Stimulated activated CD4-positive, alpha-beta T cell treated with anti-CD3 and anti-CD28 coated beads, Interleukin-15, amount 100 ng/mL, for 1 hour (primary cell): ENCODE measurements at regions not wholly inside any gene's neighbourhood (a gene's known extent, or its start where the extent isn't known, plus 50 kb on each side); places are given as distances from the start of the nearest gene placed in this dataset.

Source experiments
- DNase-seq, 2 donors: peaks; one replicate each; pipeline ENCODE4 v3.0.0-alpha.2; 2020; ENCODE audit warnings: low read depth in 1 of 2, low spot score in 1 of 2

DNA sequence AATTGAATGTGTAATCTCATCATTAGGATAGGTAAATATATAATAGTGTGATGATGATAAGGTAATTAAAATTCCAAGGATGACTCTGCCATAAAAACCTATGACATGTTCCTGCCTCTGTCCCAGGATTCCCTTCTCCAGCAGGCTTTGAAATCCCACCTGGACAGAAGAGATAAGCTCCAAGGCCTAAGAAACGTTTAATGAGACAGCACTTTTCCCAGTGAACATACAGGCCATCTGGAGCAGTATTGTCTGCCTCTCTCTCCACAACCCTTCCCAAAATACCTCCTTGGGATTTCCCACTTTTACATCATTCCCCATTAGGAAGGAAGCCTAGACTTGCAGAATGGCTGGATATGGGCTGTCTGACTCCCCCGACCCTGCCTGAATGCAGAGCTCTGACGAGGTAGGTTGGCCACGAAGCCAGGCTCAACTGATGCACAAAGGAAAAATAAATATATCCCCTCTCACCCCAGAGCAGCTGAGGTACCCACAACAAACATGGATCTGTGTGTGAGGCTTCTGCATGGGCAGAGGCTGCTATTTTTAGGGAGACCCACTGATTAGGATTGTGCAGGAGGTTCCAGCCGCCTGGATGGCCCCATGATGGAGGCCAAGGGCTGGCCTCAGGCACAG is 71.0 kb downstream of the TMPRSS5 start:
- DNase-seq = no peak

DNA sequence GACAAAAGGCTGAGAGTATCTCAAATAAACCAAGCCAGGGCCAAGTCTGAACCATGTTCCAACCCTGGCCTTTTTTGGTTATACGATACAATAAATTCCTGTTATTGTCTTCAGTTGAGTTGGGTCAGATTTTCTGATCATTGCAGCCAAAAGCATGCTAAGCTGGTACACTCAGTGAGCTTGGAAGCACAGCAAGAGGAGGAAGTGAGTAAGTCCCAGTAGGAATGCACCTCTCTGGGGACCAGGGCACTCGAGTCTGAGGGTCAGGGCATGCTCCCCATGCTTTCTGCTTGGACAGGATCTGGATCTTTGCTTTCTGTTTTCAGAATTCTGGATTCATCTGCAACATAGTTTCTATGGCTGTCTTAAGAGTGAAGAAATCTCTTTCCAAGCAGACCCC is 73.1 kb downstream of the TMPRSS5 start:
- no peak for DNase-seq

DNA sequence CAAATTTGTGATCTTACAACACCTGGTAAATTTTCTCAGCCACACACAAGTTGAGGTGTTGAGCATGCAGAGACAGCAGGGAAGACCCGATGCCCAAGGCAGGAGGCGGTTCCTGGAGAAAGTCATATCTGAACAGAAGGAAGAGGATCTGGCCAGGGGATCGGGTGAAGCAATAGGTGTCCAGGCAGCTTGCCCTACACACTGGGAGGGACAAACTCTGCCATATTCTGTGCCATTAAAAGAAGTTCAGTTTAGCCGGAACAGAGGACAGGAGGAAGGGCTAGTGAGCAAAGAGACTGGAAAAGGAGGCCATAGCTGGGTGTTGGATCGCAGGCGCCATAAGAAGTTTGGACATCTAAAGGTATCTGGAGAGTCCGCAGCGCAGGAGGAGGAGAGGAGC is 76.5 kb downstream of the TMPRSS5 start:
- no peak for DNase-seq

DNA sequence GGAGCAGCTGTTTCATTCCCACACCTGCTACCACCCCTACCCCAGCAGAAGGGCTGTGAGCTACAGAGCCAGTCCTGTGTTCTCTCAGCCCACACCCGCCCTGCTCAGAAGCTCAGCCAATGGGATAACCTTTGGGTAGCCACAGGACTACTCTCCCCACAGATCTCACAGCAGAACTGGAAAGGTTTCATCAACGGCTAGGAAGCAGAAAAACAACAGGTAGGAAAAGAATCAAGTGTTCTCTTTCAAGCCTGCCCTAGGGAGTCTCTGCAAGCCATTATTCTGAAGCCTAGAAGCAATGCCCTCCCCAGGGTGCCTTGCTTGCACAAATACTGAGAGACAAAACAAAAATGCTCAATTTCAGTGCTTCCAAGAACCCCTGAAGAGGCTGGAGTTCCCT is 77.2 kb downstream of the TMPRSS5 start:
- no peak for DNase-seq

DNA sequence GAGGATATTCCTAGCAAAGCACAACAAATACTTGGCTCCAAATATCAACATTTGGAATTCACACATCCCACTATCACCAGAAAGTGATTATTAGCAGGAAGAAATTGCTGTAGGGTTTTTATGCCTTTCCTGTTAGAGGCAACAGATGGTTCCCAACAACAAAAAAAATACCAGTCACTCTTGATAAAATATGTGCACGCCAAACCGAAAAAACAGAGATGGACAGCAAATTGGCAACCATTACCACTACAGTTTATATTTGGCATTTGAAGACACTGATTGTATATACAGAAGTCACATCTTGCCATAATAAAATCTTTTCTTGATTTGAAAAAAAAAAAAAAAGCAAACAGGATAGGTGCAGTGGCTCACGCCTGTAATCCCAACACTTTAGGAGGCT is 78.2 kb downstream of the TMPRSS5 start:
- DNase-seq = no peak

DNA sequence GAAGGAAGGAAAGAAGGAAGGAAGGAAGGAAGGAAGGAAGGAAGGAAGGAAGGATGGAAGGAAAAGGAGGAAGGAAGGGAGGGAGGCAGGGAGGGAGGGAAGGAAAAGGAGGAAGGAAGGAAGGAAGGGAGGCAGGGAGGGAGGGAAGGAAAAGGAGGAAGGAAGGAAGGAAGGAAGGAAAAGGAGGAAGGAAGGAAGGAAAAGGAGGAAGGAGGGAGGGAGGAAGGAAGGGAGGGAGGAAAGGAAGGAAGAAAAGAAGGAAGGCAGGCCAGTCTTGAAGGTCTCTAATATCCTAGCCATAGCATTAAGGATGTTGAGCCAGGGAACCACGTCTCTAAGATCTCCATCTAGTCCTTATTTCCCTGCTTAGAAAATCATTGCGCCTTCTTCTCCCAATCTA is 78.8 kb downstream of the TMPRSS5 start:
- no peak for DNase-seq

DNA sequence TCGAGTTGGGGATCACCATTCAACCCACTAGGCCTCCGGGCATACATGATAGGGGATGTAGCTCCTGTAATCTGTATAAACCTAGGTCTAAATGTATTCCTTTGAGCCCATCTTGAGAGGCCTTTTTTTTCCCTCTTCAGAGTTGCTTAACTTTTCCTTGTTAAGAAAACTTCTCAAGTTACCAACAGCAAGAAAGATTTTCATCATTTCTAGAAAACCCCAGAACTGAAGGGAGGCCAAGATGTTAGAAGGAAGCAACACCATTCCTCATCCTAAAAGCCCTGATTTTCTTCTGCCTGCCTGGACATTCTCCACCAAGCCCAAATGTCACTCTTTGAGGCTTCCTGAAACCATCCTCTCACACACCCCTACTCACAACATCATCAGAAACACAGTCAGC is 79.4 kb downstream of the TMPRSS5 start:
- DNase-seq = no peak

DNA sequence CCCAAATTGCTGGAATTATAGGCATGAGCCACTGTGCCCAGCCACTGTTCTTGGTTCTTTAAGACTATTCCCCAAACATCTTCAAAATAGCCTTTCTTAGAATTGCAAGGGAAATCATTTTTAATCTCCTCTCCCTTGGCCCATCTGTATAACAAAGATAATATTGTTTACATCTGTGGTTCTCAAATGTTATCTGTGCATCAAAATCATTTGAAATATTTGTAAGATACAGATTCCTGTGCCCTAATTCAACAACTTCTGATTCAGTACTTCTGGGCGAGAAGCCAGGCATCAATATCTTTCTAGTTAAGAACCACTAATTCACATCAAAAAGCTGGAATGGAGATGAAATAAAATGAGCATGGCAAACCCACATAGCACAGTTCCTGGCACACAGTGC is 83.0 kb downstream of the TMPRSS5 start:
- DNase-seq = no peak

DNA sequence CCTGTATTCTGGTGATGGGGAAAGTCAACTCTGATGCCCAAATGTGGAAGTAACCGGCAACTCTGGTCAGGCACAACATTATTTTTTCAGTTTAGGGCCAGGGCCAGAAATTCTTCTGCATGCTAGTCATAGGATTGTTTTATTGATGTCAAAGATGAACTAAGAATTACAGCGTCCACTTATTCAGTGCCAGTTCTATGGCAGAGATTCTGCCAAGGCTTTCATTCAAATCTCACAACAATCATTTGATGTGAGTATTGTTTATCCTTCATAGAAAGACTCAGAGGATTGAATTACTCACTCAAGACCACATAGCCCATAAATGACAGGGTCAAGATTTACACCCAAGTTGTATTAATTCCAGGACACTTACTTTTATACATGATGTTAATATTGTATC is 87.7 kb downstream of the TMPRSS5 start:
- no peak for DNase-seq

DNA sequence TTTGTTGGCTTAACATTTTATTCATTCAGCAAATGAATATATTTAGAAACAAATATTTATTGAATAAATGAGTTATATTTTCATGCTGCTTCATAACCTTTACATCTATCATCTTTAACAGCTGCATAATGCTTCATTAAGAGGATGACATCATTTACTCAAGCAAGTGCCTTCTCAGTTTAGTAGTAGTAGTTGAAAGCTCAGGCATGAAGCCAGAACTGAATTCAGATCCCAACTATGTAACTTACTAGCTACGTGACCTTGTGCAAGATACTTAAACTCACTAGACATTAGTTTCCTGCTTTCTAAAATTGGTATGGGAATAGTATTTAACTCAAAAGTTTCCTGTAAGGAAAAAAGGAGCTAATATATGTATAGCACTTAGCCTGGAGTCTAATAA is 90.3 kb downstream of the TMPRSS5 start:
- DNase-seq = no peak

DNA sequence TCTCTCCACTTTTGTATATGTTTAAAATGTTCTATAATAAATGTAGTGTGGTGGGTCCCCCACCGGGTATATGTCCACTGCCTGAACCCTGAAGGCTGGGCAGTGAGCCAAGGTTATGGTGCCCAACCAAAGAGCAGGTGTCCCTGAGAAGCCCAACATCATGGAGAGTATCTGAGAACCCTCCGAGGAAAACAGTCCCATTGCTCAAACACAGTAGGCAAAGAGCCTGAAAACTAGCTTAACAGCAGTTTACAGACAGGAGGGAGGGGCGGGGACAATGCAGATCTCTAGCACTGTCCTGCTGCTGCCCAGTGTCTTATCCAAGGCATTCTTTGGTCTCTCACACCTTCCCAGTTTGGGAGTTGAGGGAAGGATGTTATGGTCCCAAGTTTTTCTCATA is 91.0 kb downstream of the TMPRSS5 start:
- DNase-seq = no peak

DNA sequence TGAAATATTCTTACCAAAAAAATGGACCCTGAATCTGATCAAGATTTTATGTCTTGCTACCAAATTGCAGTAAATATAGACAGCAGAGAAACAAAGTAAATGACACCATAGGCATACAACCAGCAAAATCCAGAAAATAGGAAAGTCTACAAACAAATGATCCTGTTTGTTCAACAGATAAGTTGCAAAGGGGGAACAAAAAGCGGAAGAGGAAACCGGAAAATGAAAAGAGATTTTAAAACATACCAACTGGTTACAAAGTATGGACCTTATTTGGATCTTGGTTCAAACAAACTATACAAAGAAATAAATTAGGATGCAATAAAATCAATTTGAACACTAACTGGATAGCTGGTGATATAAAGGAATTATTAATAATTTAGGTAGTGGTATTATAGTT is 92.0 kb downstream of the TMPRSS5 start:
- DNase-seq = no peak

DNA sequence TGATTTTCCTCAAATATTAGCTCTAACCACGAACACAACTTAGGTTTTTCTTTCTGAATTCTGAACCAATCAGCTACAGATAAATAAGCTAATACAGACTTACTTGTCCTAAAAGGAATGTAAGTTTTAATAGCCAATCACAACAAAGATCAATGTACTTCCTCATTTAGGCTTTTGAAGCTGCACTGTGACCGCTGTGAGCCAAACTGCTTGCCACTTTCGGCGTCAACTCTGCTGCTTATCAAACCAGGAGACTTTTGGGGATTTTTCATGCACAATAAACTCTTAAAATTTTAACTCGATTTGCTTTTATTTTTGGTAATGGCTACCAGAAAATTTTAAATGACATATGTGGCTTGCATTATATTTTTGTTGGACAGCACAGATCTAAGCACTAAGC is 92.5 kb downstream of the TMPRSS5 start:
- no peak for DNase-seq

DNA sequence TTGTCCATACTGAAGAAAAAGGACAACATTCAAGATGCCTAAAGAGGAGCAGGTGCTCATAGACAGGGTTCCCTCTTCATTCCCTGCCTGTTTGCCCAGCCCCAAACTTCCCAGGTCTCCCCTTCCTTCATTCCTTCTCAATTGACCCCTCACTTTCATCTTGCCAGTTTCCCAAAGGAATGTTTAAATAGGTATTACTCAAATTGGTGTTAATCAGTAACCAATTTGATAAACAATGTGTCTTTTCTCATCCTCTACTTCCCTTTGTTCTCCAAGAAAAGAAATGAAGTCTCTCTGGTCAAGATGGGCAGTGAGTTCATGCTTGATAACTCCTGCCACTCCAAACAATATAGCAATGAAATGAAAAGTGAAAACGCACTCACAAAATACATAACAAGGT is 101.9 kb downstream of the TMPRSS5 start:
- no peak for DNase-seq

DNA sequence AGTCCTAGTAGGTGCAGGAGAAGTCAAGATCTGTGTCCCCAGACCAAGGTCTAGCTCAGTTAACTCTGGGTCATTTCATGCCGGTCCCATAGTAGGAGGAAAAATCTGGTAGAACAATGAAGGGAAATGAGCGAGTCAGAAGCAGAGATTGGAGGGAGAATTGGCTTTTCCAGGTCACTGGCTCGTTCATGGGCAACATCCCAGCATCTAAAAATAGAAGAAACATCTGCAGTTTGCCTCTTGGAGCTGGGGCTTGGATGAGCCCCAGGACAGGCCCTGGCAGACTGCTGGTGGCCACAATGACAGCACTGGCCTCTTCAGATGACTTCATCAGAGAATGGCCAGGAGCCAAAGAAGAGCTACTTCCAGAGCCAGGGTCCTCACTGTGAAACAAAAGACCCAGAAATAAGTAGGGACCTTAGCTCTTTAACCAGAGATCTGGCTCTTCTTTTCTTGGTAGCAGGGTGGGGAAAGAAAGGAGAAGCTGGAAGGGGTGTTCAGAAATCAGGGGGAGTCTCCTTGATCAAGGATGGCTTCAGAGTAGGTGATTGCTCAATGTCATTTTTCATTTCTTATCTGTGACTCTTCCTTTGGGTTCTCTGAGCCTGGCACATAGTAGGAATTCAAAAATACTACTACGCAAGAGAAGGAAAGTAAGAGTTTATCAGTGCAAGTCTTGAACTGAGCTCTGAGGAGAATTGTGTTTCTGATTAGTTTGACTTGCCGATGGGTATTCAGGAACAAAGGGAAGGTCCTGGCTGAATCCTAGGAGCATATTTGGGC is 102.6 kb downstream of the TMPRSS5 start:
- DNase-seq = no peak

DNA sequence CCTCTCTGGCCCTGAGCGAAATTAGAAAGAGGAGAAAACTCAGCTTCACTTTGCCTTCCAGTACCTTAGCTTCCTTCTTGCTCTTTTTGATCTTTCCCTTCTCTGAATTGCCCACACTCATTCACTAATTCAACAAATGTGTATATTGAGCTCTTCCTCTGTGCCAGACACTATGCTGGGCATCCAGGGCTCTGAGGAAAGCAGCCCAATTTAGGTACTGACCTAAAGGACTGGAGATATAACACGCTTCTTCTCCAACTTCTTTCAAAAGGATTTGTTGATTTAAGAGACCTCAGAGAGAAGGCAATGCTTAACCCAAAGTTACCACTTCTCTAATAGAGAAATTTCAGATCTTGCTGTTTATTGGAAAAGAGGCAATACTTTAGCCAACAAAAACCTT is 103.6 kb downstream of the TMPRSS5 start:
- no peak for DNase-seq

DNA sequence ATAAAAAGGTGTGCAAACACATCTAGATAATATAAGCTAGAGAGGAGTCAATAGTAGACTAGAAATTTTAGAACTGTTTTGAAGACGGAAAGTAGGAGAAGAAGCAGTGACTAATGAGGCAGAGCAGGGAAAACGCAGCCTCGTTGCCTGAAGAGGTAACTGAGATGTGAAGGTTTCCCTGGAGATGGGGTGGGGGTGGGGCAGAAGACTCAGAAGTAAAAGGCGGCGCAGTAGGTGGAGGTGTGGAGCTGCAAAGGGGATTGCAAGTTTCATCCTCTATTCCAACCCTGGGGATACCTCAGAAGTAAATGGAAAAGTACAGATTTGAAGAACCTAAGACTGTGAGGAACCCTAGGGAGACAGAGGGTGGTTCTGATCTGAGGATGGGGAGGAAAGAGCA is 109.5 kb downstream of the TMPRSS5 start:
- DNase-seq = no peak

DNA sequence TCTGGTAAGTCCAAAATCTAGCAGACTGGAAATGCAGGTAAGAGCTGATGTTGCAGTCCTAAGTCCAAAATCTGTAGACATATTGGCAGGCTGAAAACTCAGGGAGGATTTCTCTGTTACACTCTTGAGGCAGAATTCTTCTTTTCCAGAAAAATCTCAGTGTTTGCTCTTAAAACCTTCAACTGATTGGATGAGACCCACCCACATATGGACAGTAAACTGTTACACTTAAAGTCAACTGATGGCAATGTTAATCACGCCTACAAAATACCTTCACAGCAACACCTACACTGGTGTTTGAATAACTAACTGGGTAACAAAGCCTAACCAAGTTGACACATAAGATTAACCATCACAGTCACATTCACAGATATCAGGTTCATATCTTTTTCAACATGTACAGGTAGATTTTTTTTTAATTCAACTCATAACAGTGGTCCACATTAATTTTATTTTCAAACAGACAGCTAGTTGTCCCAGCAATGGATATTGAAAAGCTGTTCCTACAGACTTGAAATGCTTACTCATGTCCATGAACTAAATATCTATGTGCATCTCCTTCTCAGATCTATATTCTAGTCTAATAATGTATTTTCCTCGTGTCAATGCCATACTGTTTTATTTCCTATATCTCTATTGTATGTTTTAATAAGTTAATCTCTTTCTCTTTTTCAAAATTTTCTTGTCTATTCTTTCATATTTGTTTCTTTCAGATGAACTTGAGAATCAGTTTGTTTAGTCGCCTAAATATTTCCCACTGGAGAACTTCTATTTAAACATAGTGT is 110.1 kb downstream of the TMPRSS5 start:
- DNase-seq = no peak

DNA sequence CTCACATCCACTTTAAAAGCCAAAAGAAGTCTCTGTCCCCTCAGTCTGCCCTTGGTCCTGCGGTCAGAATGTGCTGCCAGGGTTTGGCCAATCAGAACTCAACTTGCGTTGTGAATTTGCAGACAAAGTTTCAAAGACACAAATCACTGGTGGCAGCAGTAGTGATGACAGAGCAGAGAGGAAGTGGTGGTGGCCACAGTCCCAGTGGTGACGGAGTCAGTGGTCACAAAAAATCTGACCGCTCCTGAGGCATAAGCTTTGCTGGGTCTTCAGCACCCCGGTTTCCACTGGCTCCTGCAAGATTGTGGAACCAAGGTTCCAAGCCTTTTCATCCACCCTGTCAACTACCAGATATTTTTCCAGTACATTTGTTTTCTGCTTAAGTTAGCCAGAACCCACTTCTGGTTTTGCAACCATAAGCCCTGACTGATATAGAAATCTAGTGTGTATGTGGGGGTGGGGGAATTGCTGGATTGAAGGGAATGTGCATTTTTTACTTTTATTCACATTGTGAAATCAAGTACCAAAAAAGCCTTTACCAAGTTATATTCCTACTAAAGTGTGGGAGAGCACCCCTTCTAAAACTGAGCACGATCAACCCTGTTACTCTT is 112.3 kb downstream of the TMPRSS5 start:
- no peak for DNase-seq

DNA sequence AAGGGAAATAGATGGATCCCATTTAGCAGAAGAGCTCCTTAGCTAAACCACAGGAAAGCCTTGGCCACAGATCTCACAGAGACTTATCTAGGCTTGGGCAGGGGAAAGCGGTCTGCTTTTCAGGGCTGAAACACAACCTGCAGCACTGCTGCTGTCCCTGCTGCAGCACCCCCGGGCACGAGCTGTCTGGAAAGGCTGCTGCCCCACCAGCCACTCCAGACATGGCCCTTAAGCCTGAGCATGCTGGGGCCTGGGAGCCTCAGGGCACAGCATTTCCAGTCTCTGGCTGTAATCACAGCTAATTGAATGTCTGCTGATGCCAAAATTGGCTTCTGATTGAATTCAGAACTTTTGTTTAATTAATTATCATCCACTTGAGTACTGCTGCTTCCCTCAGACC is 115.0 kb downstream of the TMPRSS5 start:
- DNase-seq = no peak

DNA sequence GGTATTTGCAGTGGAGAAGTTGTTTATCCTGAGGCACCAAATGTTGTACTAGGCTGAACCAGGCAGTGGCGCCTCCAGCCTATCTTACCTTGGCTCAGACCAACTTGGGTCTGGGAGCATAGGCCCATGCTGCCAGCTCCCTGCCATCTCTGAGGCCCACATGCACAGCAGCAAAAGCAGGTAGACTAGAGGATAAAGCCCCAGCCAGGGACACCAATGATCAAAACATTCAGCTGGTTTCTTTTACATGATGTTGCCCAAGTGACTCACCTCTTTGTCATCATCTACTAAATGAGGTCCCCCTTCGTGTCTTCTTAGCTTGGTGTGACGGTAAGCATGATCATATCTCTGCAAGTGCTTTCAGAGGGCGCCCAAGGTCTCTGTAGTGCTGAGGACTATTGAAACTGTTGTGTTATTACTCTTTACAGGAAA is 112.1 kb upstream of the DRD2 start:
- DNase-seq = no peak

DNA sequence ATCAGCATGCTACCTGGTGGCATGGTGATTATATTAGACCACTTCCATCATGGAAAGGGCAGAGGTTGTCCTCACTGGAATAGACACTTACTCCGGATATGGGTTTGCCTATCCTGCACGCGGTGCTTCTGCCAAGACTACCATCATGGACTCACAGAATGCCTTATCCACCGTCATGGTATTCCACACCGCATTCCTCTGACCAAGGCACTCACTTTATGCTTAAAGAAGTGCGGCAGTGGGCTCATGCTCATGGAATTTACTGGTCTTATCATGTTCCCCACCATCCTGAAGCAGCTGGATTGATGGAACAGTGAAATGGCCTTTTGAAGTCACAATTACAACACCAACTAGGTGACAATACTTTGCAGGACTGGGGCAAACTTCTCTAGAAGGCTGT is 109.2 kb upstream of the DRD2 start:
- DNase-seq = no peak
